HG02763 (cell line): ENCODE measurements at regions not wholly inside any gene's neighbourhood (a gene's known extent, or its start where the extent isn't known, plus 50 kb on each side); places are given as distances from the start of the nearest gene placed in this dataset.

Experiments used
- ATAC-seq: cut with Tn5 transposase; IDR thresholded peaks from one replicate; pipeline ENCODE4 v1.9.1; 2021; ENCODE audit warnings: mild to moderate bottlenecking, moderate library complexity; ENCODE audit not compliant: unreplicated experiment

GRCh38 chr13:40375489-40376171, 290.8 kb downstream of the FOXO1 start:
- ATAC-seq: no peak

- no peak for ATAC-seq
These were observed 290.1 kb downstream of the FOXO1 start for GRCh38 chr13:40376296-40376849.

GRCh38 chr13:40376867-40377535, 289.4 kb downstream of the FOXO1 start:
- ATAC-seq: no peak

DNA sequence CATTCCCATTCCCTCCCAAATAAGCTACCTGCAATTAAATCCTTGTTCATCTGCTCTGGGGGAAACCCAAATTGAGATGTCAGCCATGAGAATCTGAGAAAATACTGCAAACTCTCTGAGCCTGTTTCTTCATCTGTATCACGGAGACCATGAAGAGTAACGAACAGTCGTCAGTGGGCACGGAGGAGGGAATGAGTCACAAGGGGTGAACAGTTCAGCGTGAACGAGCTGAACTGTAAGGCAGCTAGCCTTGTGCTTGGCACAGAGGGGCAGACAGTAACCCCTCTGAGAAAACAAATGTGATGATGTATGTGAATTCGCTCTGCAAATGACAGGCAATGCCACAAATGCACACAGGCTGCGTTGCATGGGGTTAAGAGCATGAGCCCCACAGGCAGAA, 288.7 kb downstream of the FOXO1 start:
- ATAC-seq: no peak

GRCh38 chr13:40379196-40379595, 287.2 kb downstream of the FOXO1 start:
- ATAC-seq: no peak

GRCh38 chr13:40379794-40380578, 286.5 kb downstream of the FOXO1 start:
- ATAC-seq: no peak

DNA sequence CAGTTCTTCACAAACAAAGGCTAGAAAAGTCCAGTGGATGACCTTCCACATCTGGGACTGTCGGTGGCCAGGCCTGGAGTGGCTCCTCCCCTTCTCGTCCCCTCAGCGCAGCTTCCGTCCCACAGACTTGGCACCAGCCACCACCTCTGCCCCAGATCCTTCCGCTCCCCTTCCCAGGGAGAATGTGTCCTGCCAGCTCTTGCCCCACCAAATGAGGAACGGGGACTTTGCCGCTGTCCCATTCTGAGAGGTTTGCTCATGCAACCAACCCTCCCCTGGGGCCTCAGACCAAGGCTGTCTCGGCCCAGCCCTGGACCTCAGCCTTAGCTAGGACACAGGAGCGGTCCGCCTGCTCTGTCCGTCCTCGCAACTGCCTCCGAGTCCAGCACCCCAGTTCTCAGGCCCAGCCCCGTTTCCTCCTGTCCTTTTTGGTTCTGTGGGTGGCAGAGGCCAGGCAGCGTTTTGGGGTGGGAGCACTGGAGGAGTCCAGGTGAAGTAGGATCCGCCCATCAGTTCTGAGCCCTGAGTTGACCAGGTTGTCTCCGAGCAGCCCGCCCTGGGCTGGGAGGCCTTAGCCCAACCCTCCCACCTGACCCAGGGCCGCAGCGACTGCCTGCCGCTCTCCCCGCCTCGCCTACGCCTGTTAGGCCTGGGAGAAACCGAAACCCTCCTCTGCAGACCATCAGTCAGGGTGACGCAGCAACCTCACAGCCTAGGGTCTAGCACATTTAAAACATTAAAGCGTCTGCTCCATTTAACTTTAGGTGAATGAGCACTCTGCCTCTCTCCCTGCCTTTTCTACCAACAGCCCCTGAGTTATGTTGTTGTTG, 284.3 kb downstream of the FOXO1 start:
- no peak for ATAC-seq

DNA sequence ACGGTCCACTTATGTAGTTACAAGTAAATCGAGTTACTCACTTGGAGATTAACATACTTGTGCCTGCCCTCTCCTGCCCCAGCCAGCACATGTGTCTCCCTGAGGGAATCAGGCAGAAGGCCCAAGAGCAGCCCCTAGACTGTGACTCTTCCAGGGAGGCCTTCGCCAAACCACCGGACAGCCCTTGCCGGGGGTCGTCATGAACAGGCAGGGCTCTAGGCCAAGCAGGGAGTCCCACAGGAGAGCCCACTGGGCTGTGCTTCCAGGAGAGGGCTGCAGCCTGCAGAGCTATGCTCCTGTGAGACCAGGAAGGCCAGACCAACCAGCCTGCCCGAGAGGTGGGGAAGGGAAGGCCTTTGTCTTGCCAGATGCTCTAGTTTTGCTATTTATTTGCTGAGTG, 283.3 kb downstream of the FOXO1 start:
- ATAC-seq: no peak

DNA sequence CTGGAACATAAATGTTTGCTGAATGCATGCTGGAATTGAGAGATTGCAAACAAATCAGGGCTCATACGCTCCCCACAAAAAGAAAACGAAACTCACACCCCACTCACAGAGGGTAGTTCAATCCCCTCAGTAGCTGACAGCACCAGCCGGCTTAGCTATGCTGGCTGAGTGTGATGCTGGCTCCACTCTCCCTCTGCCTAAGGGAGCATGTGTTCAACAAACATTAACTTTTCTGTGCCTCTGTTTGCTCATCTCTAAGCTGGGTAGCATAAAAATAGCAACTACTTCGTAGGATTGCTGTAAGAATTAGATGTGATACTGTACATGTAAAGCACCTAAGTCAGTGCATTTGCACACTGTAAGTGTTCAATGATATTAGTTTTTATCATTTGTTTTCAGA, 282.6 kb downstream of the FOXO1 start:
- no peak for ATAC-seq

DNA sequence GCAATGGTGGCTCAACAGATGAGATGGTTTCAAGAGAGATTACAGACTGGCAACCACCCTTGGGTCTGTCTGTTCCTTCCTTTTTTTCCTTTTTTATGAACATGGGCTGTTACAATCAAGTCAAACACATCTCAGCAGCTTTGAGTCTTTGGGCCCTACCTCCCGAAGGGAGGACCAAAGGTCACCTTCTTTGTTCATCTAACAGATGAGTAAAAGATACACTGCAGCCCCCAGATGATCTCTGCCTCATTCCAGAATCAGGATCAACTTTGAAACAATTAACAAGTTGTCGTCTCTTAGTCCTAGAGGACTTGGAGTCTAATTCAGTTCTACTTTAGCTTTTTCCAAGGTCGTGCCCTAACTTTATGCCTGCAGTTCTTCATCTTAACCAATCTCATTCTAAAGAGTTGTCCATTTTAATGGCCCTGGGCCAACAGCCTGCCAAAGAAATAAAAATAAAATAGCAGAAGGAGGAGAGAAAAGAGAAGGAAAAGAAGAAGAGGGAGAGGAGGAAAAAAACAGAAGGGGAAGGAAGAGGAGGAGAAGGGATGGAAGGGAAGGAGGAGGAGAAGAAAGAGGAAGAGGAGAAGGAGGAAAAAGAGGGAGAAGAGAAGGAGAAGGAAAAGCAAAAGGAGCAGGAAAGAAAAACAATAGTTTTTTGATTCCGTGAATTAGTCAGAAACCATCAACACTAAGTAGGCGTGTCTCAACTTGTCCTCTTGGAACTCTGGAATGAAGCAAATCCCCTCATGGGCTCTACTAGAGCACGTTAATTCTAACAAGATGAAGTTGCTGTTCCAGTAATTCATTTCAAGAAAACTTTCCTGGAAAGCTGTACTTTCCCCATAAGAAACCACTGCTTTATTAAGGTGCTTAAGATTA, 281.2 kb downstream of the FOXO1 start:
- ATAC-seq: no peak

DNA sequence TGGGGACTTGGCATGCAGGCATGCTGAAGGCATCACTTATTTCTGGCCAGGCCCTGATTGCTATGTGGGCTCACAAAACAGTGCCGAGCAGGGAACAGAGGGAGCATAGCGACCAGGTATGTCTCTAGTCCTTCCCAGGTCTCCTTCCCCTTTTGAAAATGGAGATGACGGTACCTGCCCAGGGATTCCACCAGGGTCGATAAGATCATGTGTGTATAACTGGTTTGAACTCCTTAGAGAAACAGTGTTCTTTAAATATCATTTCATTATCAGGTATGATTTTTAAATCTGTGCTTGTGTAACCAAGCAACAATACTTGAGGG, 280.6 kb downstream of the FOXO1 start:
- ATAC-seq: no peak

DNA sequence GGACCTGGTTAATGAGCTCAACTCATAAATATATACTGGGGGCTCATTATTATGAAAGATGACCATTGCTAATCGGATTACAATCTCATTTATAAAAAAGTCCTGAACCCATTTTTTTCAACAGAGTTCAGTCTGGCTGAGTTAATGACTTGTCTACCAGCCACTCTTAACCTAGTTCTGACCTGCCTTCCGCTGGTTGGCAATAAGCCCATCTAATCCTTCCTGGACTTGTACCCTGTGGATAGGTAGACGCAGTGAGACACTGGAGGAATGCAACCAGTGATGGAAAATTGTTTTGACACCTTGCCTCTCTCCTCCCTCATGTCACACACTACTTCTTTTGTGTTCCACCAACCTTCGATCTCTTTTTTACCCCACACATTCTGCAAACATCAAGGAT, 279.9 kb downstream of the FOXO1 start:
- no peak for ATAC-seq

DNA sequence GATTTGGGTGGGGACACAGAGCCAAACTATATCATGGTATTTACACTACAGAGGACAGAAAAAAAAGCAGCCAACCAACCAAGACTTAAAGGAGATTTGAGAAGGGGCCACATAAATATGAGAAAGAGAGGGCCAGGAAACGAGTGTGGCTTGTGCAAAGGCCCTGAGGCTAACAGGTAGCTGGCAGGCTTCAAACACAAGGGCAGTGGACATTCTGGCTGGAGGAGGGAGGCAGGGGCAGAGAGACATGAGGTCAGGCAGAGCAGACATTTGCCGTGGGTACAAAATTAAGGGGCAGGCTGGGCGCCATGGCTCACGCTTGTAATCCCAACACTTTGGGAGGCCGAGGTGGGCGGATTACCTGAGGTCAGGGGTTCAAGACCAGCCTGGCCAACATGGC, 278.7 kb downstream of the FOXO1 start:
- no peak for ATAC-seq

DNA sequence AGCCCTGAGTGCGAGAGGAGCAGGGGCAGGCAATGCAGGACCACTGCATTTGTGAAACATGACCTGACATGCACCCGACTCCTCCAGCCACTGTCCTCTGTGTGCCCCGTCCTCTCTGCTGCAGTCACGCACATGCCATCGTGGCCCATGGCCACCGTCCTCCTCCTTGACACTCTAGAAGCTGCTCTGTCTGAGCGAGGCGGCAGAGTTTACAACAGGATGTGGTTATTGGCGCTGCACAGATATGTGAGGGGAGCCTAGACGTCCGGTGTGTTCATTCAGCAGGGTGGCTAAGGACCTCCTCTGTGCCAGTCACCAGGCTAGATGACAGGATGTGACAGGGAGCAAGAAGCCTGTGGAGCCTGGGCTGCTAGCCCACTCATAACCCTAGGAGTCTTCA, 277.8 kb downstream of the FOXO1 start:
- peak; percentile 99 for ATAC-seq

DNA sequence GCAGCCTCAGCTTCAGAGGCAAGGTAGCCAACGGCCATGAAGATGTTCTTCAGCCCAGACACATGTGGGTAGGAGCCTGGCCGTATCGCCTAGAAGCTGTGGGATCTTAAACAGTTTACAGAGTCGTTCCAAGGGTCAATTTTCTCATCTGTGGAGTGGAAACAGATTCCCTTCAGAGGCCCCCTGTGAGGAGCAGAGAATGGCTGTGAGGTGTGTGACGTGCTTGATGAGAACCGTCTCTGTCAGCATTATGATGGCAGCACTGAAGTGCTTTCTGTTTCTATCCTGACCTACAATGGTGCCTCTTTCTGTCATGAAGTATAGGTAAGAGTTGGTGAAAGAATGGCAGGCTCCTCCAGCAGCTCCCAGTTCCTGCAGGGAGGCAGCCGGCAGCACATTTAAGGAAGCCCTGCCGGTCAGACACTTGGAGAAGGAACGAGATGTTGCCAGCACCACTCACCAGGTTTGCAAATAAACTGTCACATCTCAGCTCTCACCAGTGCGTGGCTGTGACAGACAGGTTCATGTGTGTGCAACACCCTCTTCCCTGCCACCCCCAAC, 277.3 kb downstream of the FOXO1 start:
- ATAC-seq: peak; percentile 37

GRCh38 chr13:40390401-40390916, 276.0 kb downstream of the FOXO1 start:
- no peak for ATAC-seq

- no peak for ATAC-seq
These were observed 274.7 kb downstream of the FOXO1 start for GRCh38 chr13:40391788-40392187.

DNA sequence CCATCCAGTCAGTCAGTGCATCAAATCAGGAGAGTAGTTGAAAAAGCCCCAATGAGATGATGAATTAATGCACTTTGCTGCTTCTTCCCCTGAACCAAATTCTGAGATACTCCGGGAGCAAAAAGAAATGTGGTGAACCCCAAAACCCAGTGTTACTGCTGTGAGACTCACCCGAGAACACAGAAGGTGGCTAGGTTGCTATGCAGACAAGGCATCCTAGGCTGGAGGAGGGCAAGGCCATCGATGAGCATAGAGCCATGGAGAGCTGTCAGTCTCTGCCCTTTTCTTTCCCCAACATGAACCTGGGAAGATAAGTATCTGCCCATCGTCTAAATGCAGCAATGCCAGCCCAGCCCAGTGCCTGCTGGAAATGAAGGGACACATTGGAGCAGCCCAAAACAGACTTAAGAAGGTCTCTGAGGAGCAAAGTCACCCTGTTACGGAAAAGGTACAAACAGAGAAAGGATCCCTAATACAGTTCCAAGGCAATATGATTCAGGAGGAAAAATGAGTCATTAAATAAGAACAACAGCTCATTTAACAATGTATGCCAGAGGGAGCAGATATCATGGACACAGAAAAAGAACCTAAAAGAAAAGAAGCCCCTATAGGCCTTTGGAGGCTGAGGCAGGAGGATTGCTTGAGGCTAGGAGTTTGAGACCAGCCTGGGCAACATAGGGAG, 272.0 kb downstream of the FOXO1 start:
- no peak for ATAC-seq

DNA sequence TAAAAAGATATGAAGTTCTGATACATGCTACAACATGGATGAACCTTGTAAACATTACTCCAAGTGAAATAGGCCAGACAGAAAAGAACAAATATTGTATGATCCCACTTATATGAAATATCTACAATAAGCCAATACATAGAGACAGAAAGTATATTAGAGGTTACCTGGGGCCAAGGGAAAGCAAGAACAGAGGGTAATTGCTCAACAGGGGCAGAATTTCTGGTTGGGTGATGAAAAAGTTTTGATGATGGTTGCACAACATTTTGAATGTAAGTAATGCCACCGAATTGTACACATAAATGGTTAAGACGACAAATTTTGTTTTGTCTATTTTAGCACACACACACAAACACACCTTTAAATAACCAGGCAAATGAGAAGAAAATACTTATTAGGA, 268.4 kb downstream of the FOXO1 start:
- ATAC-seq: no peak
